GM19468 (cell line): ENCODE measurements at regions not wholly inside any gene's neighbourhood (a gene's known extent, or its start where the extent isn't known, plus 50 kb on each side); places are given as distances from the start of the nearest gene placed in this dataset.
"Not testable (repeated sequence)": the region's sequence is repeated elsewhere in the genome, so short reads cannot be mapped to it uniquely, and the experiment has no call there.

Experiments used
- ATAC-seq: cut with Tn5 transposase; IDR thresholded peaks from one replicate; pipeline ENCODE4 v1.9.1; 2021; ENCODE audit warnings: mild to moderate bottlenecking, moderate library complexity, moderate number of reproducible peaks; ENCODE audit not compliant: unreplicated experiment; ENCODE audit errors: extremely low read depth

- ATAC-seq, result no peak
Observed at GRCh38 chr7:68861171-68861570, 737.1 kb upstream of the AUTS2 start.

- no peak for ATAC-seq
Observed at GRCh38 chr7:68862261-68862660, 736.0 kb upstream of the AUTS2 start.

GRCh38 chr7:68862736-68863135 is 735.5 kb upstream of the AUTS2 start:
- no peak for ATAC-seq

GRCh38 chr7:68865351-68866199 is 732.7 kb upstream of the AUTS2 start:
- no peak for ATAC-seq

- no peak for ATAC-seq
Observed at GRCh38 chr7:68866200-68866570, 732.1 kb upstream of the AUTS2 start.

- ATAC-seq, result not testable (repeated sequence)
Observed at GRCh38 chr7:68866721-68867120, 731.6 kb upstream of the AUTS2 start.

GRCh38 chr7:68868978-68869377 is 729.3 kb upstream of the AUTS2 start:
- ATAC-seq, result no peak

- no peak for ATAC-seq
Observed at GRCh38 chr7:68873616-68874015, 724.7 kb upstream of the AUTS2 start.

GRCh38 chr7:68875857-68876256 is 722.4 kb upstream of the AUTS2 start:
- no peak for ATAC-seq

- ATAC-seq, result not testable (repeated sequence)
Observed at GRCh38 chr7:68887116-68887515, 711.2 kb upstream of the AUTS2 start.

- no peak for ATAC-seq
Observed at GRCh38 chr7:68888971-68889385, 709.3 kb upstream of the AUTS2 start.

- ATAC-seq, result no peak
Observed at GRCh38 chr7:68892236-68892635, 706.0 kb upstream of the AUTS2 start.

- no peak for ATAC-seq
Observed at GRCh38 chr7:68893411-68893810, 704.9 kb upstream of the AUTS2 start.

GRCh38 chr7:68899156-68899555 is 699.1 kb upstream of the AUTS2 start:
- not testable (repeated sequence) for ATAC-seq

- ATAC-seq, result no peak
Observed at GRCh38 chr7:68900096-68900495, 698.2 kb upstream of the AUTS2 start.

- no peak for ATAC-seq
Observed at GRCh38 chr7:68904630-68905029, 693.6 kb upstream of the AUTS2 start.

GRCh38 chr7:68911754-68912153 is 686.5 kb upstream of the AUTS2 start:
- no peak for ATAC-seq

- no peak for ATAC-seq
Observed at GRCh38 chr7:68914006-68914405, 684.3 kb upstream of the AUTS2 start.

GRCh38 chr7:68917041-68917651 is 681.1 kb upstream of the AUTS2 start:
- ATAC-seq, result no peak

GRCh38 chr7:68918621-68919020 is 679.7 kb upstream of the AUTS2 start:
- no peak for ATAC-seq

- ATAC-seq, result no peak
Observed at GRCh38 chr7:68922850-68923249, 675.4 kb upstream of the AUTS2 start.

- ATAC-seq, result no peak
Observed at GRCh38 chr7:68925241-68925640, 673.0 kb upstream of the AUTS2 start.
